Activated CD8-positive, alpha-beta T cell treated with anti-CD3 and anti-CD28 coated beads for 36 hours (primary cell): ENCODE measurements at regions not wholly inside any gene's neighbourhood (a gene's known extent, or its start where the extent isn't known, plus 50 kb on each side); places are given as distances from the start of the nearest gene placed in this dataset.
A peak's percentile ranks its signal among the peaks of the same experiment; 100 is the strongest.

ENCODE experiments used
- ATAC-seq: fragments of 200-7000 bp; cut with Tn5 transposase; one replicate; pipeline ENCODE4 v1.10.0; 2021; ENCODE audit warnings: mild to moderate bottlenecking, moderate library complexity
- CTCF ChIA-PET: fragments of 350-600 bp; sonication (Branson Sonifier 250); formaldehyde crosslinking; loops from one replicate; lab custom pipeline; 2021; ENCODE audit warnings: antibody characterized with exemption; lab: Charles Lee
- POLR2A ChIA-PET: fragments of 350-600 bp; sonication (Branson Sonifier 250); formaldehyde crosslinking; loops from one replicate; lab custom pipeline; 2021; ENCODE audit warnings: antibody characterized with exemption; lab: Charles Lee
- DNase-seq: peaks from one replicate; pipeline ENCODE4 v3.0.0-alpha.2; 2020
- H3K27ac Mint-ChIP-seq: one replicate; pipeline ENCODE4 v1.8.0; 2021; ENCODE audit warnings: mild to moderate bottlenecking, mixed read lengths
- H3K27me3 Mint-ChIP-seq: one replicate; pipeline ENCODE4 v1.8.0; 2021; ENCODE audit warnings: mixed read lengths
- H3K36me3 Mint-ChIP-seq: one replicate; pipeline ENCODE4 v1.8.0; 2021; ENCODE audit warnings: low read depth, mixed read lengths
- H3K4me1 Mint-ChIP-seq: one replicate; pipeline ENCODE4 v1.8.0; 2021; ENCODE audit warnings: low read depth, mixed read lengths
- H3K4me3 Mint-ChIP-seq: one replicate; pipeline ENCODE4 v1.8.0; 2021; ENCODE audit warnings: mild to moderate bottlenecking, moderate library complexity, mixed read lengths
- H3K9me3 Mint-ChIP-seq: one replicate; pipeline ENCODE4 v1.8.0; 2021; ENCODE audit warnings: mixed read lengths
- intact Hi-C: fragments of 100-400 bp; cut with micrococcal nuclease; formaldehyde crosslinking; loops from one replicate; pipeline ENCODE4 v1.10.0; 2022
- TF ChIP-seq, protein P1 (sequence below): fragments of 200-600 bp; IDR thresholded peaks from one replicate; pipeline ENCODE4 v1.8.0; 2022; ENCODE audit warnings: antibody characterized with exemption, mild to moderate bottlenecking

DNA sequence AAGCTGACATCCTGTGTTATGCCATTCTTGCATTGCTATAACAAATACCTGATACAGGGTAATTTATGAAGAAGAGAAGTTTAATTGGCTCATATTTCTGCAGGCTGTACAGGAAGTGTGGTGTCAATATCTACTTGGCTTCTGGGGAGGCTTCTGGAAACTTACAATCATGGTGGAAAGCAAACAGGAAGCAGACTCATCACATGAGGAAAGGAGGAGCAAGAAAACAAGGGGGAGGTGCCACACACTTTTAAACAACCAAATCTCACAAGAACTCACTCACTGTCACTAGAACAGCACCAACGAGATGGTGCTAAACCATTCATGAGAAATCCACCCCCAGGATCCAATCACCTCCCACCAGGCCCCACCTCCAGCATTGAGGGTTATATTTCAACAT, 143.1 kb upstream of the GGTLC1 start:
- Mint-ChIP-seq H3K4me3 (no peak overlapping the region), H3K36me3 (no peaks in the 10 kb centered on the region), H3K27me3 (no peaks in the 10 kb centered on the region), H3K4me1 (peaks cover 8% of the 10 kb centered on the region), H3K27ac (no peak overlapping the region), H3K9me3 (no peaks in the 10 kb centered on the region)
- peak; percentile 14 for DNase-seq
- intact Hi-C loops, result no loop called here
- ChIA-PET CTCF (no interaction called here), POLR2A (no interaction called here)
- TF ChIP-seq, protein P1, sequence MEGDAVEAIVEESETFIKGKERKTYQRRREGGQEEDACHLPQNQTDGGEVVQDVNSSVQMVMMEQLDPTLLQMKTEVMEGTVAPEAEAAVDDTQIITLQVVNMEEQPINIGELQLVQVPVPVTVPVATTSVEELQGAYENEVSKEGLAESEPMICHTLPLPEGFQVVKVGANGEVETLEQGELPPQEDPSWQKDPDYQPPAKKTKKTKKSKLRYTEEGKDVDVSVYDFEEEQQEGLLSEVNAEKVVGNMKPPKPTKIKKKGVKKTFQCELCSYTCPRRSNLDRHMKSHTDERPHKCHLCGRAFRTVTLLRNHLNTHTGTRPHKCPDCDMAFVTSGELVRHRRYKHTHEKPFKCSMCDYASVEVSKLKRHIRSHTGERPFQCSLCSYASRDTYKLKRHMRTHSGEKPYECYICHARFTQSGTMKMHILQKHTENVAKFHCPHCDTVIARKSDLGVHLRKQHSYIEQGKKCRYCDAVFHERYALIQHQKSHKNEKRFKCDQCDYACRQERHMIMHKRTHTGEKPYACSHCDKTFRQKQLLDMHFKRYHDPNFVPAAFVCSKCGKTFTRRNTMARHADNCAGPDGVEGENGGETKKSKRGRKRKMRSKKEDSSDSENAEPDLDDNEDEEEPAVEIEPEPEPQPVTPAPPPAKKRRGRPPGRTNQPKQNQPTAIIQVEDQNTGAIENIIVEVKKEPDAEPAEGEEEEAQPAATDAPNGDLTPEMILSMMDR, result no peak
- ATAC-seq, result peak; percentile 68

DNA sequence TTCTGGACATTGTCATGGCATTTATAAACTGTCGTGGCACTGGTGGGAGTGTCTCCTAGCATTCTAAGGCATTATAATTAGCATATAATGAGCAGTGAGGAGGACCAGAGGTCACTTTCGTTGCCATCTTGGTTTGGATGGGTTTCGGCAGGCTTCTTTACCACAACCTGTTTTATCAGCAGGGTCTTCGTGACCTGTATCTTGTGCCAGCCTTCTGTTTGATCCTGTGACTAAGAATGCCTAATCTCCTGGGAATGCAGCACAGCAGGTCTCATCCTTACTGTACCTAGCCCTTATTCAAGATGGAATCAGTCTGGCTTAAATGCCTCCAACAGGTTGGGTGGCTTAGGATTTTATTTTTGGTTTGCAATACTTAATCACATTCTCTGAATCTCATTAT, 142.7 kb upstream of the GGTLC1 start:
- no peaks in the 10 kb centered on the region for H3K36me3 Mint-ChIP-seq
- peaks cover 8% of the 10 kb centered on the region for H3K4me1 Mint-ChIP-seq
- intact Hi-C loops, result no loop called here
- ATAC-seq, result no peak
- ChIA-PET CTCF (no interaction called here), POLR2A (no interaction called here)
- TF ChIP-seq, protein P1, result no peak
- no peak overlapping the region for H3K27ac Mint-ChIP-seq
- DNase-seq, result no peak
- H3K9me3 Mint-ChIP-seq, result no peaks in the 10 kb centered on the region
- H3K27me3 Mint-ChIP-seq, result no peaks in the 10 kb centered on the region
- no peak overlapping the region for H3K4me3 Mint-ChIP-seq

DNA sequence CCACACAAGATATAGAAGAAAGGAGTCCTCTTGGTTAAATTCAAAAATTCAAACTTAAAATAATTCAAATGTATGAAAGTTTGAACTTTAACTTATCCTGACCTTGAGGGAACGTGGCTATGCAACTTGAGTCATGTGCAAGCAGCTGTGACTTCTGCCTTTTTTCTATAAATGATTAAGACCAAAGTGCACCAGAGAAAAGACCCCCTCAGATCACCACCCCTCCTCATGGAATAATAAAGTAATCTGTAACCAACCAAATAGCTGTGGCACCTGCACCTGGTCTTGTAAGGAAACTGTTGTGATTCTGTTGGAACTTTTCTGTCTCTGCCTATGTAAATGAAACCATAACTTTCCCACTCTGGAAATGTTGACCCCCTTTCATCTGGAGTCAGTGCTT, 141.1 kb upstream of the GGTLC1 start:
- H3K4me1 Mint-ChIP-seq, result peaks cover 8% of the 10 kb centered on the region
- ChIA-PET POLR2A (no interaction called here), CTCF (interaction anchor here (1.0 kb wide), 1 partner anchor 25 kb away, joined by 3 read pairs; no protein-coding TSS in a partner anchor)
- TF ChIP-seq, protein P1, result no peak
- no peak overlapping the region for H3K27ac Mint-ChIP-seq
- H3K27me3 Mint-ChIP-seq, result no peaks in the 10 kb centered on the region
- H3K36me3 Mint-ChIP-seq, result no peaks in the 10 kb centered on the region
- ATAC-seq (no peak), DNase-seq (no peak)
- intact Hi-C loops, result no loop called here
- no peak overlapping the region for H3K4me3 Mint-ChIP-seq
- H3K9me3 Mint-ChIP-seq, result no peaks in the 10 kb centered on the region

DNA sequence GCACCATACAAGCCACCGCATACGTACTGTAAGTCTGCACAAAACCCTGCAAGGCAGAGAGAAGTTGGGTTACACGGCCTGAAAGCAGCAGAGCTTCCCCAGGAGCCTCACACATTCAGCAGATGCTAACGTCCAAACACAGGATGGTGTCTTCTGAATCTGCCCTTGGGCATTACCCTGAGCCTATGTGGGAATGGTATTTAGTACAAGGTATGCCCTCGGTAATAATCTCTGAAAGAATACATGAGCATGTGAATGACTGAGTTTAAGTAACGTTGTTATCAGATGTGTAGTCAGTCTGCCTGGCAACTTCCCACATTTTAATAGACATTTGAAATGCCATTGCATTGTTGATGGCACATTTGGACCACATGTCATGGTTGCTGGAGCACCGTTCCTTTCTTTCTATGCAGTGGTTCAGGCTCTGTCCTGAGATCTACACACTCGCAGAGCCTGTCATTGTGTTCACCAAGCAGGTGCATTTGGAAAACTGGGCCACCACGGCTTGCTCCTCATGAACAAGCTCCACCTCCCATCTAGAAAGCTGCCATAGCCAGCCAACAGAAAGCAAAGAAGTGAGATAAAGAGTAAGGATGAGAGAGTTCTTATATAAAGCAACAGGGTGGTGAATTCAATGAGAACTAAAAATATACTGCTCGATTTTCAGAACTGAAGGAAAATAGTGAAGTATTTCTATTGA, 136.5 kb upstream of the GGTLC1 start:
- intact Hi-C loops, result no loop called here
- POLR2A ChIA-PET, result no interaction called here
- Mint-ChIP-seq H3K27me3 (peaks cover 5% of the 10 kb centered on the region), H3K4me3 (no peak overlapping the region), H3K4me1 (no peaks in the 10 kb centered on the region), H3K27ac (no peak overlapping the region), H3K9me3 (no peaks in the 10 kb centered on the region), H3K36me3 (no peaks in the 10 kb centered on the region)
- TF ChIP-seq, protein P1, result no peak
- DNase-seq (no peak), ATAC-seq (no peak)
- CTCF ChIA-PET, result no interaction called here

DNA sequence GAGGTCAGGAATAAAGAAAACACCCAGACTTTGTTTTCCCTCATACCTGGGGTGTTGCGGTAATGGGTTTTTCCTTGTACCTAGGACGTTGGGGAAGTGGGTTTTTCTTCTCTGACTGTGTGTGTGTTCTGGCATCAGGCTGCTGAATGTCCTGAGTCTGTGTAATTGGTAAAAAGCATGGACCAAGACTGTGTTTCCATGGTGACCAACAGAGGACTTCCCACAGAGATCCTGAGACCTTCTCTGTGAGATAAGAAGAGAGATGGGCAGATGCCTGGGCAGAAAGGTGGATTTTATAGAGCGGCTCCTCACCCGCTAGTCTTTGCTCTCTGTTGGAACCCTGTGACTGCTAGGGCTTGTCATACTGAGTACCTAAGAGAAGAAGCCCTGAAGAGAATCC, 135.4 kb upstream of the GGTLC1 start:
- H3K9me3 Mint-ChIP-seq, result no peaks in the 10 kb centered on the region
- no peaks in the 10 kb centered on the region for H3K4me1 Mint-ChIP-seq
- ChIA-PET CTCF (no interaction called here), POLR2A (no interaction called here)
- no peak for DNase-seq
- no peak for ATAC-seq
- H3K27ac Mint-ChIP-seq, result no peak overlapping the region
- intact Hi-C loops, result no loop called here
- H3K36me3 Mint-ChIP-seq, result no peaks in the 10 kb centered on the region
- peaks cover 5% of the 10 kb centered on the region for H3K27me3 Mint-ChIP-seq
- H3K4me3 Mint-ChIP-seq, result no peak overlapping the region
- TF ChIP-seq, protein P1, result no peak
